Activated T-cell treated with anti-CD3 and anti-CD28 coated beads, Interleukin-2, amount 50 U/mL, for 24 hours (primary cell): ENCODE measurements at regions not wholly inside any gene's neighbourhood (a gene's known extent, or its start where the extent isn't known, plus 50 kb on each side); places are given as distances from the start of the nearest gene placed in this dataset.

Source experiments
- DNase-seq: peaks from one replicate; pipeline ENCODE4 v3.0.0-alpha.2; 2020
- H3K27ac Mint-ChIP-seq: 2 replicates; pipeline ENCODE4 v1.8.0; 2020; ENCODE audit warnings: mild to moderate bottlenecking, mixed read lengths
- H3K27me3 Mint-ChIP-seq: 2 replicates; pipeline ENCODE4 v1.8.0; 2020; ENCODE audit warnings: mixed read lengths
- H3K36me3 Mint-ChIP-seq: 2 replicates; pipeline ENCODE4 v1.8.0; 2020; ENCODE audit warnings: low read depth, mixed read lengths
- H3K4me1 Mint-ChIP-seq: 2 replicates; pipeline ENCODE4 v1.8.0; 2020; ENCODE audit warnings: low read depth, mixed read lengths
- H3K4me3 Mint-ChIP-seq: 2 replicates; pipeline ENCODE4 v1.8.0; 2020; ENCODE audit warnings: mild to moderate bottlenecking, moderate library complexity, mixed read lengths
- H3K9me3 Mint-ChIP-seq: 2 replicates; pipeline ENCODE4 v1.8.0; 2020; ENCODE audit warnings: mixed read lengths

GRCh38 chr7:70926666-70927065 is 205.3 kb upstream of the GALNT17 start:
- Mint-ChIP-seq H3K27me3 (no peaks in the 10 kb centered on the region), H3K4me1 (no peaks in the 10 kb centered on the region), H3K9me3 (peaks cover 8% of the 10 kb centered on the region), H3K27ac (no peak overlapping the region), H3K4me3 (no peak overlapping the region), H3K36me3 (no peaks in the 10 kb centered on the region)
- no peak for DNase-seq

DNA sequence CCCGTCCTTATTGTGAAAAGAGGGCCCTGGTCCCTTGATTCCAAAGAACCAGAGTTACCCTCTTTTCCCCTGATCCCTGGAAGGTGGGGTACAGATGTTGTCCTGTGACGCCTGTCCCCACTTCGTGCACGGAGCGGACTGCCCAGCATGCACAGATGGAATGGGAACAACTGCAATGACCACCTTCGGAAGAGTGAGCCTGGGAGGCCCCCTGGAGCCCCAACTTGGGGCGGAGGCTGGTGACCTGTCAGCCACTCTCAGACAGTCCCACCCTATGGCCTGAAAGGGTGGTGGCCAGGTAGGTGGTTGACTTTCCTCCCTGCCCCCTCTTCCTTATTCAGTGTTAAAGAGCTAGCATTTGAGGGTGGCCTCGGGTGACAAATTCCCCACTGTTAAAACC is 196.6 kb upstream of the GALNT17 start:
- no peaks in the 10 kb centered on the region for H3K4me1 Mint-ChIP-seq
- no peak for DNase-seq
- no peaks in the 10 kb centered on the region for H3K36me3 Mint-ChIP-seq
- H3K27ac Mint-ChIP-seq: no peak overlapping the region
- H3K27me3 Mint-ChIP-seq: no peaks in the 10 kb centered on the region
- peaks cover 5% of the 10 kb centered on the region for H3K9me3 Mint-ChIP-seq
- no peak overlapping the region for H3K4me3 Mint-ChIP-seq

- Mint-ChIP-seq H3K27ac (no peak overlapping the region), H3K4me1 (no peaks in the 10 kb centered on the region), H3K4me3 (no peak overlapping the region), H3K36me3 (no peaks in the 10 kb centered on the region), H3K27me3 (no peaks in the 10 kb centered on the region), H3K9me3 (peaks cover 5% of the 10 kb centered on the region)
- no peak for DNase-seq
These were observed 196.1 kb upstream of the GALNT17 start for GRCh38 chr7:70935854-70936253.

- Mint-ChIP-seq H3K27me3 (no peaks in the 10 kb centered on the region), H3K36me3 (no peaks in the 10 kb centered on the region), H3K4me1 (no peaks in the 10 kb centered on the region), H3K27ac (no peak overlapping the region), H3K9me3 (peaks cover 5% of the 10 kb centered on the region), H3K4me3 (no peak overlapping the region)
- no peak for DNase-seq
These were observed 194.5 kb upstream of the GALNT17 start for GRCh38 chr7:70937424-70937823.

DNA sequence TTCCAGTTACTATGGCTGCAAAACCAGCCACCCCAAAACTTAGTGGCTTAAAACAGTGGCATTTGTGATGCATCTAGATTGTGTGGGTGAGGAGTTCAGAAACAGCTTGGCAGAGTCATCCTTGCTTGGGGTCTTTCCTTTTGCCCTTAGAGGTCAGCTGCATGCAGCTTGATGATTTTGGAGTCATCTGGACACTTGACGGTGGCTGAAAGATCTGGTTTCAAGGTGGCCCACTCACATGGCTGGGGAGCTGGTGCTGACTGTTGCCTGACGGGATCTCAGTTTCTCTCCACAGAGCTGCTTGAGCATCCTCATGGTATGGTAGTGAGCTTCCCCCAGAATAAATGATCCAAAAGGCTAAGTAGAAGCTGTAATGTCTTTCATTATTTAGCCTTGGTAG is 191.3 kb upstream of the GALNT17 start:
- no peak overlapping the region for H3K4me3 Mint-ChIP-seq
- H3K36me3 Mint-ChIP-seq: no peaks in the 10 kb centered on the region
- DNase-seq: no peak
- peaks cover 12% of the 10 kb centered on the region for H3K9me3 Mint-ChIP-seq
- no peaks in the 10 kb centered on the region for H3K27me3 Mint-ChIP-seq
- H3K4me1 Mint-ChIP-seq: no peaks in the 10 kb centered on the region
- H3K27ac Mint-ChIP-seq: no peak overlapping the region

GRCh38 chr7:70942791-70943190 is 189.2 kb upstream of the GALNT17 start:
- Mint-ChIP-seq H3K4me1 (no peaks in the 10 kb centered on the region), H3K27ac (no peak overlapping the region), H3K4me3 (no peak overlapping the region), H3K36me3 (no peaks in the 10 kb centered on the region), H3K9me3 (peaks cover 9% of the 10 kb centered on the region), H3K27me3 (no peaks in the 10 kb centered on the region)
- no peak for DNase-seq

DNA sequence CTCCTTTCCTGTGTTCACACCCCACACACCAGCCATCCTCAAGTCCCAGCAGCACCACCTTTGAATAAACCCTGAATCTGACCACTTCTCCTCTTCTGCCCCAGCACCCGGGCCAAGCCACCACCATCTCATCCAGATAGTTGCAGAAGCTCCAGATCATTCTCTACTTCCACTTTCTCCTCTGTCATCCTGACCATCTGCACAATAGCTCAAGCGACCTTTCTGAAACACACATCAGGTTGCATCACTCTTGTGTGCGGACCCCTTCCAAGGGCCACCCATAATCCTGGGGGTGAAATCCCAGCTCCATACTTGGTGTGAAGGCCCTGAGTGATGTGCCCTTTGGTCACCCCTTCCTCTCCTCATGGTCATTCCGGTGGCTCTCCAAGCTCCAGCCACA is 187.4 kb upstream of the GALNT17 start:
- Mint-ChIP-seq H3K4me1 (no peaks in the 10 kb centered on the region), H3K36me3 (no peaks in the 10 kb centered on the region), H3K4me3 (no peak overlapping the region), H3K27ac (no peak overlapping the region), H3K9me3 (peaks cover 11% of the 10 kb centered on the region), H3K27me3 (no peaks in the 10 kb centered on the region)
- no peak for DNase-seq

DNA sequence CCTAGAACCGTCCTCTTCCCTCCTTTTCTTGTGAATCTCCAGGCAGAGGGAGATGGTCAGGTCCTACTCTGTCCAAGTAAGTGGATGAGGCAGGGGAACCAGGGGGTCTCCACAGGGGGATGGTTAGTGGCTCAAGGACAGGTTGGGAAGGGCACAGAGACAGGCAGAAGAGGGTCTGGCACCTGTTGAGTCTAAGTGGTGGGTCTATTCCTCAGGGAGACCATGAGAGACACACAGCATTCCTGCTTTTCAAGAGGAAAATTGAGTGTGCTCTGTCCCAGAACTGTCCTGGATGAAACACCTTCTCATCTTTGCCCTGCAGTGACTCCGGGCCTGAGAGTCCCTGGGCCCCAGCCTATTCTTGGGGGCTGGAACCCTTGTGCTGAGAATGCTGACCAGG is 184.8 kb upstream of the GALNT17 start:
- H3K4me1 Mint-ChIP-seq: no peaks in the 10 kb centered on the region
- H3K9me3 Mint-ChIP-seq: peaks cover 19% of the 10 kb centered on the region
- no peaks in the 10 kb centered on the region for H3K27me3 Mint-ChIP-seq
- no peak for DNase-seq
- H3K27ac Mint-ChIP-seq: no peak overlapping the region
- no peak overlapping the region for H3K4me3 Mint-ChIP-seq
- H3K36me3 Mint-ChIP-seq: no peaks in the 10 kb centered on the region

DNA sequence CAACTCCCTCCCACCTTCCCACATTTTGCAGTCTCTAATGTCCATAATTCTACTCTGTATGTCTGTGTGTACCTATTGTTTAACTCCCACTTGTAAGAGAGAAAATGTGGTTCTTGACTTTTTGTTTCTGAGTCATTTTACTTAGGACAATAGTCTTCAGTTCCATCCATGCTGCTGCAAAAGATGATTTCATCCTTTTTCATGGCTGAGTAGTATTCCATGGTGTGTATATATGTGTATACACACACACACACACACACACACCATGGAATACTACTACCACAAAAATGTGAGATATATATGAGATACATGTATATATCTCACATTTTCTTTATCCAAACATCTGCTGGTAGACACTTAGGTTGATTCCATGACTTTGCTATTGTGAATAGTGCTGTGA is 182.1 kb upstream of the GALNT17 start:
- no peak overlapping the region for H3K4me3 Mint-ChIP-seq
- no peaks in the 10 kb centered on the region for H3K4me1 Mint-ChIP-seq
- DNase-seq: no peak
- H3K36me3 Mint-ChIP-seq: no peaks in the 10 kb centered on the region
- no peaks in the 10 kb centered on the region for H3K27me3 Mint-ChIP-seq
- H3K27ac Mint-ChIP-seq: no peak overlapping the region
- peaks cover 12% of the 10 kb centered on the region for H3K9me3 Mint-ChIP-seq

DNA sequence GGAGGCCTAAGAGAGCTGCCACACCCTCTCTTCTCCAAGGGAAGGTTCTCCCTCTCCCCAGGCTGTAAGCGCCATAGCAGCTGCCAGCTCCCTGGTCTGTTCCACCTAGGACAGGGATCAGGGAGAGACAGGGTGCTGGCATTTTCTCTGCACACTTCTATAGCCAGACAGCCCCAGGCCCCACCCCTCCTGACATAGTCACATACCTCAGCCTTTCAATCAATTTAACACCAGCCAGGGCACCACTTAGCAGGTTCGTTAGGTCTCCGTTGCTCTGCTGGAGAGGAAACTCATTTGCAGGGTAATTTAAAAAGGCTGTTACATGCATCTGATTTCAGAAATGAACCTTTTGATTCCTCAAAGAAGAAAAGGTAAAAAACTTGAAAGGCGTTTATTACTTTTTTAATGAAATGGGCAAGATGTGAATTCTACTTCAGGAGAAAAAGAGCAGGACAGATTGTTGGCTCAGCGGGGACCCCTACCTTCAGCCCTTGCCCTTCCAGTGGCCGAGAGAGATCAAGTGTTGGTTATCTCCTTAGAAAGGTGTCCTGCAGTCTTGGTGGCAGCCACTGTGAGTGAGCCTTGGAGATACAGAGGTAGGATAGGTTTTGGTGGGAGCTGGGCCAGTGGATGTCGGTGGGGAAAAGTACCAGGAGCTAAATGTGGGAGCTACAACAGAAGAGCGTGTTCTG is 180.5 kb upstream of the GALNT17 start:
- Mint-ChIP-seq H3K4me3 (no peak overlapping the region), H3K36me3 (no peaks in the 10 kb centered on the region), H3K27me3 (no peaks in the 10 kb centered on the region), H3K4me1 (no peaks in the 10 kb centered on the region), H3K9me3 (peaks cover 10% of the 10 kb centered on the region), H3K27ac (no peak overlapping the region)
- no peak for DNase-seq

- Mint-ChIP-seq H3K27me3 (no peaks in the 10 kb centered on the region), H3K9me3 (peaks cover 12% of the 10 kb centered on the region), H3K36me3 (no peaks in the 10 kb centered on the region), H3K4me1 (no peaks in the 10 kb centered on the region), H3K27ac (no peak overlapping the region), H3K4me3 (no peak overlapping the region)
- DNase-seq: no peak
These were observed 179.6 kb upstream of the GALNT17 start for GRCh38 chr7:70952311-70952710.

GRCh38 chr7:70953331-70953741 is 178.6 kb upstream of the GALNT17 start:
- no peak for DNase-seq
- H3K9me3 Mint-ChIP-seq: peaks cover 12% of the 10 kb centered on the region
- H3K36me3 Mint-ChIP-seq: no peaks in the 10 kb centered on the region
- H3K27me3 Mint-ChIP-seq: no peaks in the 10 kb centered on the region
- no peak overlapping the region for H3K27ac Mint-ChIP-seq
- no peaks in the 10 kb centered on the region for H3K4me1 Mint-ChIP-seq
- no peak overlapping the region for H3K4me3 Mint-ChIP-seq

DNA sequence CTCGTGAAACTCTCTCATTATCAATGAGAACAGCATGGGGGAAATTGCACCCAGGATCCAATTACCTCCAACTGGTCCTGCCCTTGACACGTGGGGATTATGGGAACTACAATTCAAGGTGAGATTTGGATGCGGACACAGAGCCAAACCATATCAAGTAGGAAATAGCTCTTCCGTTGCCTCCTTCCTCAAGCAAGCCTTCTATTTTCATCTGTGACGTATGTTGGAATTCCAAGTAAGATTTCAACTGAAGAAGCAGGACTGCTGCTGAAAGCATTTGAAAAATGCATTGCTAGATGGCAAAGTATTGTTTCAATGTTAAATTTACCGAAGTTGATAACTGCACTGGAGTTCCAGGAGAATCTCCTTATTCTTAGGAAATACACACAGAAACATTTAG is 178.1 kb upstream of the GALNT17 start:
- H3K9me3 Mint-ChIP-seq: peaks cover 12% of the 10 kb centered on the region
- H3K27me3 Mint-ChIP-seq: no peaks in the 10 kb centered on the region
- H3K4me1 Mint-ChIP-seq: no peaks in the 10 kb centered on the region
- no peak overlapping the region for H3K27ac Mint-ChIP-seq
- H3K4me3 Mint-ChIP-seq: no peak overlapping the region
- H3K36me3 Mint-ChIP-seq: no peaks in the 10 kb centered on the region
- DNase-seq: no peak

DNA sequence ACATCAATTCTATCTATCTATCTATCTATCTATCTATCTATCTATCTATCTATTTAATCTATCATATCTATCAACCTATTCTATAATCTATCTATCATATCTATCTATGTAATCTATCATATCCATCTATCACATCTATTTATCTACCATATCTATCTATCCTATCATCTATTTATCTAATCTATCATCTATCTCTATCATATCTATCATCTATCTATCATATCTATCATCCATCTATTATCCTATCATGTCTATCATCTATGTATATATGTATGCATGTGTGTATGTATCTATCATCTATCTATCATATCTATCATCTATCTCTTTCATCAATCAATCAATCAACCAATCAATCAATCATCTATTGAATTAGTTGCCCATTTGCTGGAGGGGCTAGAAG is 159.3 kb upstream of the GALNT17 start:
- H3K4me3 Mint-ChIP-seq: no peak overlapping the region
- H3K27ac Mint-ChIP-seq: no peak overlapping the region
- peaks cover 21% of the 10 kb centered on the region for H3K9me3 Mint-ChIP-seq
- no peak for DNase-seq
- H3K4me1 Mint-ChIP-seq: no peaks in the 10 kb centered on the region
- no peaks in the 10 kb centered on the region for H3K36me3 Mint-ChIP-seq
- H3K27me3 Mint-ChIP-seq: no peaks in the 10 kb centered on the region

- Mint-ChIP-seq H3K36me3 (no peaks in the 10 kb centered on the region), H3K4me1 (no peaks in the 10 kb centered on the region), H3K27ac (no peak overlapping the region), H3K4me3 (no peak overlapping the region), H3K9me3 (peaks cover 14% of the 10 kb centered on the region), H3K27me3 (no peaks in the 10 kb centered on the region)
- no peak for DNase-seq
These were observed 156.2 kb upstream of the GALNT17 start for GRCh38 chr7:70975754-70976153.

DNA sequence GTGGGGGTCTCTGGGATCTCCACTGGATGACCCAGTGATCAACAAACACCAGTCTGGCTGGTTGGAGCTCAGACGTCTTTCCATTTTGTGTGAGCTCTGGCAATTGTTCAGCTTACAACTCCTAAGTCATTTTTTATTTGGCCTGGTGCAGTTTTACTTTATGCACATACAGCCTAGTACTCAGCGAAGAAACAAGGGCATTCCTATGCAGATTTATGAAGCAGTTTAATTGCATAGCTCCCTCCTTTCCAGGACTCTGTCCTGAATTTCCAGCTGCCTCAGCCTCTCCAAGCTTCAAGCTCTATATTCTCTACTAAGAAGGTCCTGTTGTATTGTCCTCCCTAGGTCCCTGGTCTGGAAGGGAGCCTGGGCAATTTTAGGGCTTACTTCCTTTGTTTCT is 145.6 kb upstream of the GALNT17 start:
- Mint-ChIP-seq H3K27me3 (no peaks in the 10 kb centered on the region), H3K4me1 (no peaks in the 10 kb centered on the region), H3K36me3 (no peaks in the 10 kb centered on the region), H3K4me3 (no peak overlapping the region), H3K27ac (no peak overlapping the region), H3K9me3 (peaks cover 9% of the 10 kb centered on the region)
- DNase-seq: no peak
